ENCODE measurements at regions not wholly inside any gene's neighbourhood (a gene's known extent, or its start where the extent isn't known, plus 50 kb on each side); places are given as distances from the start of the nearest gene placed in this dataset.

DNA sequence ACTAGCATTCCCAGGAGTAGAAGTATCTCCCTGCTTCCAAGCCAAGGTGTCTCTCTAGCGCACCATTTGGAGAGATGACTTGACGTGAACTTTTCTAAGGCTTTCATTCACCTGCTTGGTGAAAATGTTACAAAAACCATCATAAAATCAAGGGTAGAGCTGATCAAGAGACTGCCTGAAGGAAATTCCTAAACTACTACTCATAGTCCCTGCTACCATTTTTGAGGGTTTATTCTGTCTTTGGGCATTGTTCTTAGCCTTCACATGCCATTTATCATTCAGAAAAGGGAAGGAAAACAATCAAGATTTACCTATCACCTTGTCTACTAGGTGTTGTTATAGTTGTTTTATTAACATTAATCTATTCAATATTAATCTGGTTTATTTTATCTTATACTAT lies 525.8 kb downstream of the NTRK3 start:
- TF ChIP-seq, protein P1, sequence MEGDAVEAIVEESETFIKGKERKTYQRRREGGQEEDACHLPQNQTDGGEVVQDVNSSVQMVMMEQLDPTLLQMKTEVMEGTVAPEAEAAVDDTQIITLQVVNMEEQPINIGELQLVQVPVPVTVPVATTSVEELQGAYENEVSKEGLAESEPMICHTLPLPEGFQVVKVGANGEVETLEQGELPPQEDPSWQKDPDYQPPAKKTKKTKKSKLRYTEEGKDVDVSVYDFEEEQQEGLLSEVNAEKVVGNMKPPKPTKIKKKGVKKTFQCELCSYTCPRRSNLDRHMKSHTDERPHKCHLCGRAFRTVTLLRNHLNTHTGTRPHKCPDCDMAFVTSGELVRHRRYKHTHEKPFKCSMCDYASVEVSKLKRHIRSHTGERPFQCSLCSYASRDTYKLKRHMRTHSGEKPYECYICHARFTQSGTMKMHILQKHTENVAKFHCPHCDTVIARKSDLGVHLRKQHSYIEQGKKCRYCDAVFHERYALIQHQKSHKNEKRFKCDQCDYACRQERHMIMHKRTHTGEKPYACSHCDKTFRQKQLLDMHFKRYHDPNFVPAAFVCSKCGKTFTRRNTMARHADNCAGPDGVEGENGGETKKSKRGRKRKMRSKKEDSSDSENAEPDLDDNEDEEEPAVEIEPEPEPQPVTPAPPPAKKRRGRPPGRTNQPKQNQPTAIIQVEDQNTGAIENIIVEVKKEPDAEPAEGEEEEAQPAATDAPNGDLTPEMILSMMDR (conservative IDR thresholded peaks at IDR 0.05 in 1 of 2, IDR thresholded peaks at IDR 0.05 in 1 of 2; ENCODE audit: low read depth in 1 of 2, low read length in 2 of 2), result no peak
- TF ChIP-seq EZH2 (IDR thresholded peaks at IDR 0.05; ENCODE audit: low read length, missing control alignments), result no peak
